ENCODE measurements at regions not wholly inside any gene's neighbourhood (a gene's known extent, or its start where the extent isn't known, plus 50 kb on each side); places are given as distances from the start of the nearest gene placed in this dataset.

GRCh38 chr18:26794230-26795101 lies 71.0 kb downstream of the AQP4 start:
- no peak overlapping the region for H3K27ac ChIP-seq (ENCODE audit: insufficient read depth, low read length, poor library complexity, severe bottlenecking)
- H3K27me3 ChIP-seq (ENCODE audit: control insufficient read depth, insufficient read depth, low read length), result no peaks in the 10 kb centered on the region
- H3K27ac Mint-ChIP-seq, result no peak overlapping the region
- H3K4me3 ChIP-seq (ENCODE audit: low read depth, low read length), result no peak overlapping the region
- no peak overlapping the region for H3K4me3 Mint-ChIP-seq
- peaks cover 4% of the 10 kb centered on the region for H3K27me3 Mint-ChIP-seq
- ATAC-seq (ENCODE audit: low read depth in 2 of 2), result no peak
- peaks cover 0 to 18% (median 6%) of the 10 kb centered on the region in 7 donors for H3K9me3 Mint-ChIP-seq
- no peaks in the 10 kb centered on the region for H3K36me3 ChIP-seq (ENCODE audit: control insufficient read depth, insufficient read depth, low read length)
- no peaks in the 10 kb centered on the region for H3K4me1 ChIP-seq (ENCODE audit: control insufficient read depth, insufficient read depth, low read length, poor library complexity, severe bottlenecking)
- no peaks in the 10 kb centered on the region for H3K4me1 Mint-ChIP-seq
- no peaks in the 10 kb centered on the region for H3K36me3 Mint-ChIP-seq
- no peak for DNase-seq
- no peaks in the 10 kb centered on the region for H3K9me3 ChIP-seq (ENCODE audit: control insufficient read depth in 2 of 2, low read length in 2 of 2)

- Mint-ChIP-seq H3K9me3 (peaks cover 0 to 9% (median 4%) of the 10 kb centered on the region in 7 donors), H3K27me3 (peaks cover 4% of the 10 kb centered on the region)
Measured at GRCh38 chr18:26792661-26793060, 72.8 kb downstream of the AQP4 start.

DNA sequence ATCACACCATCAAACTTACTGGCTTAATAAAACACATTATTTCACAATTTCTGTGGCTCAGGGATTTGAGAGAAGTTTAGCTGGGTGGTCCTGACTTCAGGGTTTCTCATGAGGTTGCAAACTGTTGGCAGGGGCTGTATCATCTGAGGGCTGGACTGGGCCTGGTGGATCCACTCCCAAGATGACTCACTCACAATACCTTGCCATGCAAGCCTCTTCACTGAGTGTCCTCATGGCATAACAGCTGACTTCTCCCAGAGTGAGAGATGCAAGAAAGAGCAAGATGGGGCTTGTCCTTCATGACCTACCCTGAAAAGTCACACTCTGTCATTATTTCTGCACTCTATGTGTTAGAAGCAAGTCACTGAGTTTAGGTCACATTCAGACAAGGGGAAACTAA lies 73.8 kb downstream of the AQP4 start:
- no peak for ATAC-seq (ENCODE audit: low read depth in 2 of 2)

More at GRCh38 chr18:26792661-26793060, 72.8 kb downstream of the AQP4 start:
- Histone ChIP-seq H3K4me1 (ENCODE audit: control insufficient read depth, insufficient read depth, low read length, poor library complexity, severe bottlenecking) (no peaks in the 10 kb centered on the region), H3K36me3 (ENCODE audit: control insufficient read depth, insufficient read depth, low read length) (no peaks in the 10 kb centered on the region), H3K27me3 (ENCODE audit: control insufficient read depth, insufficient read depth, low read length) (no peaks in the 10 kb centered on the region), H3K27ac (ENCODE audit: insufficient read depth, low read length, poor library complexity, severe bottlenecking) (no peak overlapping the region), H3K9me3 (ENCODE audit: control insufficient read depth in 2 of 2, low read length in 2 of 2) (no peaks in the 10 kb centered on the region), H3K4me3 (ENCODE audit: low read depth, low read length) (no peak overlapping the region)
- H3K27ac Mint-ChIP-seq, result no peak overlapping the region
- no peak for DNase-seq
- no peak for ATAC-seq (ENCODE audit: low read depth in 2 of 2)
- H3K36me3 Mint-ChIP-seq, result no peaks in the 10 kb centered on the region
- no peaks in the 10 kb centered on the region for H3K4me1 Mint-ChIP-seq
- no peak overlapping the region for H3K4me3 Mint-ChIP-seq

DNA sequence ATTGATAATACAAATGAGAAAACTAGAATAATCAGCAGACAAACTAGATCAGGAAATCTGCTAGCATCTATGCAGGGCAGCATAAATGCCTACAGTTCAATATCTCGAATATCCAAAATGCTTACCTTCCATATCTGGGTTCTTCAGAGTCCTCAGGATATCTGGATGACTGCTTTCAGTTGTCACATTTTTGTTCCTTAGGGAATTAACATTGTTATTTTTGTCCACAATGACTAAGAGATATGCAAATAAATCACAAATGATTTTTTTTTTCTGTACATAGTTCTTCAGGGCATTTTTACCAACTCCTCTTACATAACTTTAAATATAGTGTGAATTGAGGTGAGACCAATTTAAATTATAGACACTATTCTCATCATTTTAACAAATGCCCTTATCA lies 80.9 kb downstream of the AQP4 start:
- H3K36me3 ChIP-seq (ENCODE audit: control insufficient read depth, insufficient read depth, low read length), result no peaks in the 10 kb centered on the region
- H3K4me3 ChIP-seq (ENCODE audit: low read depth, low read length), result no peak overlapping the region
- no peak overlapping the region for H3K4me3 Mint-ChIP-seq
- H3K4me1 ChIP-seq (ENCODE audit: control insufficient read depth, insufficient read depth, low read length, poor library complexity, severe bottlenecking), result no peaks in the 10 kb centered on the region
- H3K9me3 Mint-ChIP-seq, result peaks cover 0 to 6% (median 2%) of the 10 kb centered on the region in 7 donors
- ATAC-seq (ENCODE audit: low read depth in 2 of 2) (no peak), DNase-seq (no peak)
- no peaks in the 10 kb centered on the region for H3K9me3 ChIP-seq (ENCODE audit: control insufficient read depth in 2 of 2, low read length in 2 of 2)
- H3K27me3 Mint-ChIP-seq, result peaks cover 4% of the 10 kb centered on the region
- no peaks in the 10 kb centered on the region for H3K4me1 Mint-ChIP-seq
- no peak overlapping the region for H3K27ac ChIP-seq (ENCODE audit: insufficient read depth, low read length, poor library complexity, severe bottlenecking)
- no peak overlapping the region for H3K27ac Mint-ChIP-seq
- no peaks in the 10 kb centered on the region for H3K36me3 Mint-ChIP-seq
- H3K27me3 ChIP-seq (ENCODE audit: control insufficient read depth, insufficient read depth, low read length), result no peaks in the 10 kb centered on the region

More for the DNA sequence above, 73.8 kb downstream of the AQP4 start:
- H3K9me3 ChIP-seq (ENCODE audit: control insufficient read depth in 2 of 2, low read length in 2 of 2), result no peaks in the 10 kb centered on the region
- no peak overlapping the region for H3K27ac Mint-ChIP-seq
- no peak overlapping the region for H3K4me3 ChIP-seq (ENCODE audit: low read depth, low read length)
- no peaks in the 10 kb centered on the region for H3K4me1 Mint-ChIP-seq
- no peaks in the 10 kb centered on the region for H3K36me3 Mint-ChIP-seq
- H3K36me3 ChIP-seq (ENCODE audit: control insufficient read depth, insufficient read depth, low read length), result no peaks in the 10 kb centered on the region
- H3K27ac ChIP-seq (ENCODE audit: insufficient read depth, low read length, poor library complexity, severe bottlenecking), result no peak overlapping the region
- no peaks in the 10 kb centered on the region for H3K4me1 ChIP-seq (ENCODE audit: control insufficient read depth, insufficient read depth, low read length, poor library complexity, severe bottlenecking)
- H3K9me3 Mint-ChIP-seq, result peaks cover 0 to 6% (median 4%) of the 10 kb centered on the region in 7 donors
- no peak overlapping the region for H3K4me3 Mint-ChIP-seq
- peaks cover 4% of the 10 kb centered on the region for H3K27me3 Mint-ChIP-seq
- H3K27me3 ChIP-seq (ENCODE audit: control insufficient read depth, insufficient read depth, low read length), result no peaks in the 10 kb centered on the region
- no peak for DNase-seq

- H3K9me3 ChIP-seq (ENCODE audit: control insufficient read depth in 2 of 2, low read length in 2 of 2), result no peaks in the 10 kb centered on the region
- Mint-ChIP-seq H3K4me1 (no peaks in the 10 kb centered on the region), H3K36me3 (no peaks in the 10 kb centered on the region), H3K27ac (no peak overlapping the region), H3K4me3 (no peak overlapping the region), H3K9me3 (peaks cover 0 to 6% (median 2%) of the 10 kb centered on the region in 7 donors), H3K27me3 (peaks cover 4% of the 10 kb centered on the region)
- no peaks in the 10 kb centered on the region for H3K27me3 ChIP-seq (ENCODE audit: control insufficient read depth, insufficient read depth, low read length)
- no peak overlapping the region for H3K4me3 ChIP-seq (ENCODE audit: low read depth, low read length)
- ATAC-seq (ENCODE audit: low read depth in 2 of 2), result no peak
- no peak overlapping the region for H3K27ac ChIP-seq (ENCODE audit: insufficient read depth, low read length, poor library complexity, severe bottlenecking)
- H3K4me1 ChIP-seq (ENCODE audit: control insufficient read depth, insufficient read depth, low read length, poor library complexity, severe bottlenecking), result no peaks in the 10 kb centered on the region
- no peak for DNase-seq
- H3K36me3 ChIP-seq (ENCODE audit: control insufficient read depth, insufficient read depth, low read length), result no peaks in the 10 kb centered on the region
Measured at GRCh38 chr18:26783170-26783569, 82.3 kb downstream of the AQP4 start.

GRCh38 chr18:26780520-26781325 lies 84.8 kb downstream of the AQP4 start:
- no peaks in the 10 kb centered on the region for H3K9me3 ChIP-seq (ENCODE audit: control insufficient read depth in 2 of 2, low read length in 2 of 2)
- H3K4me3 Mint-ChIP-seq, result no peak overlapping the region
- H3K4me1 ChIP-seq (ENCODE audit: control insufficient read depth, insufficient read depth, low read length, poor library complexity, severe bottlenecking), result no peaks in the 10 kb centered on the region
- ATAC-seq (ENCODE audit: low read depth in 2 of 2) (no peak), DNase-seq (no peak)
- H3K27me3 Mint-ChIP-seq, result peaks cover 4% of the 10 kb centered on the region
- peaks cover 0 to 5% (median 2%) of the 10 kb centered on the region in 7 donors for H3K9me3 Mint-ChIP-seq
- H3K4me1 Mint-ChIP-seq, result no peaks in the 10 kb centered on the region
- no peaks in the 10 kb centered on the region for H3K36me3 ChIP-seq (ENCODE audit: control insufficient read depth, insufficient read depth, low read length)
- H3K27me3 ChIP-seq (ENCODE audit: control insufficient read depth, insufficient read depth, low read length), result no peaks in the 10 kb centered on the region
- H3K4me3 ChIP-seq (ENCODE audit: low read depth, low read length), result no peak overlapping the region
- H3K27ac Mint-ChIP-seq, result no peak overlapping the region
- no peak overlapping the region for H3K27ac ChIP-seq (ENCODE audit: insufficient read depth, low read length, poor library complexity, severe bottlenecking)
- H3K36me3 Mint-ChIP-seq, result no peaks in the 10 kb centered on the region

GRCh38 chr18:26778054-26778393 lies 87.5 kb downstream of the AQP4 start:
- Histone ChIP-seq H3K4me3 (ENCODE audit: low read depth, low read length) (no peak overlapping the region), H3K9me3 (ENCODE audit: control insufficient read depth in 2 of 2, low read length in 2 of 2) (no peaks in the 10 kb centered on the region), H3K4me1 (ENCODE audit: control insufficient read depth, insufficient read depth, low read length, poor library complexity, severe bottlenecking) (no peaks in the 10 kb centered on the region), H3K27ac (ENCODE audit: insufficient read depth, low read length, poor library complexity, severe bottlenecking) (no peak overlapping the region), H3K36me3 (ENCODE audit: control insufficient read depth, insufficient read depth, low read length) (no peaks in the 10 kb centered on the region), H3K27me3 (ENCODE audit: control insufficient read depth, insufficient read depth, low read length) (no peaks in the 10 kb centered on the region)
- Mint-ChIP-seq H3K36me3 (no peaks in the 10 kb centered on the region), H3K4me1 (no peaks in the 10 kb centered on the region), H3K27ac (no peak overlapping the region), H3K27me3 (peaks cover 4% of the 10 kb centered on the region), H3K9me3 (peaks cover 0 to 6% (median 1%) of the 10 kb centered on the region in 7 donors), H3K4me3 (no peak overlapping the region)
- ATAC-seq (ENCODE audit: low read depth in 2 of 2), result no peak
- DNase-seq, result no peak
